ENCODE measurements at regions not wholly inside any gene's neighbourhood (a gene's known extent, or its start where the extent isn't known, plus 50 kb on each side); places are given as distances from the start of the nearest gene placed in this dataset.

- H3K9me3 ChIP-seq = no peaks in the 10 kb centered on the region
- no peak for TF ChIP-seq POLR2AphosphoS5 (IDR thresholded peaks at IDR 0.05)
- no peak for TF ChIP-seq EP300 (IDR thresholded peaks at IDR 0.05)
- no peak for TF ChIP-seq POLR2A (IDR thresholded peaks at IDR 0.05)
- no peak for TF ChIP-seq CTCF (IDR thresholded peaks at IDR 0.05)
- no peak for DNase-seq (ENCODE audit: low spot score in 2 of 2)
- WGBS = 70% methylated on average over 1 of the region's 1 CpG
- H3K27me3 ChIP-seq = no peaks in the 10 kb centered on the region
- H3K36me3 ChIP-seq = no peaks in the 10 kb centered on the region
- no peak overlapping the region for H3K4me3 ChIP-seq
- no peak overlapping the region for H3K27ac ChIP-seq
- no peaks in the 10 kb centered on the region for H3K4me1 ChIP-seq
Measured at GRCh38 chr5:85278193-85278592, 893.5 kb upstream of the EDIL3 start.

GRCh38 chr5:85288914-85289313, 904.2 kb upstream of the EDIL3 start:
- Histone ChIP-seq H3K27ac (no peak overlapping the region), H3K4me3 (no peak overlapping the region), H3K4me1 (no peaks in the 10 kb centered on the region), H3K27me3 (no peaks in the 10 kb centered on the region), H3K36me3 (no peaks in the 10 kb centered on the region), H3K9me3 (no peaks in the 10 kb centered on the region)
- no peak for DNase-seq (ENCODE audit: low spot score in 2 of 2)
- TF ChIP-seq POLR2AphosphoS5 (IDR thresholded peaks at IDR 0.05) (no peak), POLR2A (IDR thresholded peaks at IDR 0.05) (no peak), EP300 (IDR thresholded peaks at IDR 0.05) (no peak), CTCF (IDR thresholded peaks at IDR 0.05) (no peak)
- 74% methylated on average over 3 of the region's 3 CpGs for WGBS

- H3K4me3 ChIP-seq = no peak overlapping the region
- TF ChIP-seq POLR2AphosphoS5 (IDR thresholded peaks at IDR 0.05) = no peak
- no peak for TF ChIP-seq POLR2A (IDR thresholded peaks at IDR 0.05)
- TF ChIP-seq EP300 (IDR thresholded peaks at IDR 0.05) = no peak
- no peaks in the 10 kb centered on the region for H3K27me3 ChIP-seq
- 60% methylated on average over 7 of the region's 7 CpGs for WGBS
- H3K4me1 ChIP-seq = no peaks in the 10 kb centered on the region
- no peaks in the 10 kb centered on the region for H3K9me3 ChIP-seq
- DNase-seq (ENCODE audit: low spot score in 2 of 2) = no peak
- no peaks in the 10 kb centered on the region for H3K36me3 ChIP-seq
- no peak overlapping the region for H3K27ac ChIP-seq
Measured at GRCh38 chr5:85293145-85293785, 908.6 kb upstream of the EDIL3 start.

- Histone ChIP-seq H3K27me3 (no peaks in the 10 kb centered on the region), H3K4me3 (no peak overlapping the region), H3K27ac (no peak overlapping the region), H3K9me3 (no peaks in the 10 kb centered on the region), H3K4me1 (no peaks in the 10 kb centered on the region), H3K36me3 (no peaks in the 10 kb centered on the region)
- 68% methylated on average over 2 of the region's 2 CpGs for WGBS
- no peak for DNase-seq (ENCODE audit: low spot score in 2 of 2)
- TF ChIP-seq POLR2A (IDR thresholded peaks at IDR 0.05) = no peak
- TF ChIP-seq EP300 (IDR thresholded peaks at IDR 0.05) = no peak
- no peak for TF ChIP-seq POLR2AphosphoS5 (IDR thresholded peaks at IDR 0.05)
- TF ChIP-seq CTCF (IDR thresholded peaks at IDR 0.05) = no peak
Measured at GRCh38 chr5:85304524-85304923, 919.8 kb upstream of the EDIL3 start.

GRCh38 chr5:85305766-85306165, 921.1 kb upstream of the EDIL3 start:
- no peaks in the 10 kb centered on the region for H3K27me3 ChIP-seq
- no peak overlapping the region for H3K27ac ChIP-seq
- H3K9me3 ChIP-seq = no peaks in the 10 kb centered on the region
- no peak overlapping the region for H3K4me3 ChIP-seq
- 85% methylated on average over 3 of the region's 3 CpGs for WGBS
- H3K36me3 ChIP-seq = no peaks in the 10 kb centered on the region
- no peak for DNase-seq (ENCODE audit: low spot score in 2 of 2)
- H3K4me1 ChIP-seq = no peaks in the 10 kb centered on the region
- TF ChIP-seq CTCF (IDR thresholded peaks at IDR 0.05) (no peak), EP300 (IDR thresholded peaks at IDR 0.05) (no peak), POLR2A (IDR thresholded peaks at IDR 0.05) (no peak), POLR2AphosphoS5 (IDR thresholded peaks at IDR 0.05) (no peak)

- TF ChIP-seq POLR2AphosphoS5 (IDR thresholded peaks at IDR 0.05) = no peak
- TF ChIP-seq POLR2A (IDR thresholded peaks at IDR 0.05) = no peak
- no peak overlapping the region for H3K27ac ChIP-seq
- no peaks in the 10 kb centered on the region for H3K36me3 ChIP-seq
- whole genome bisulfite sequencing = 86% methylated on average over 7 of the region's 7 CpGs
- no peaks in the 10 kb centered on the region for H3K4me1 ChIP-seq
- H3K27me3 ChIP-seq = no peaks in the 10 kb centered on the region
- H3K4me3 ChIP-seq = no peak overlapping the region
- no peaks in the 10 kb centered on the region for H3K9me3 ChIP-seq
- DNase-seq (ENCODE audit: low spot score in 2 of 2) = no peak
Measured at GRCh38 chr5:85311536-85311935, 926.9 kb upstream of the EDIL3 start.
